Neural cell (in vitro differentiated cells): ENCODE measurements at regions not wholly inside any gene's neighbourhood (a gene's known extent, or its start where the extent isn't known, plus 50 kb on each side); places are given as distances from the start of the nearest gene placed in this dataset.
"Not testable (repeated sequence)": the region's sequence is repeated elsewhere in the genome, so short reads cannot be mapped to it uniquely, and the experiment has no call there.

Experiments used
- CTCF ChIP-seq: fragments of 450-650 bp; IDR thresholded peaks from 2 replicates; pipeline ENCODE4 v1.5.1; 2014; ENCODE audit warnings: antibody characterized with exemption, mild to moderate bottlenecking, moderate library complexity; ENCODE audit not compliant: poor library complexity, severe bottlenecking
- MXI1 ChIP-seq: fragments of 450-650 bp; conservative IDR thresholded peaks from 2 replicates; pipeline ENCODE4 v1.6.1; 2014; ENCODE audit warnings: antibody characterized with exemption, mild to moderate bottlenecking; ENCODE audit not compliant: poor library complexity, severe bottlenecking
- POLR2AphosphoS5 ChIP-seq: IDR thresholded peaks from 2 replicates; pipeline ENCODE4 v1.6.1; 2012
- RAD21 ChIP-seq: fragments of 450-650 bp; conservative IDR thresholded peaks from 2 replicates; pipeline ENCODE4 v1.6.1; 2014; ENCODE audit warnings: antibody characterized with exemption, mild to moderate bottlenecking, moderate library complexity
- REST ChIP-seq: IDR thresholded peaks from 2 replicates; pipeline ENCODE4 v1.6.1; 2012; ENCODE audit warnings: borderline replicate concordance

GRCh38 chr7:79767876-79768560 is 314.6 kb upstream of the MAGI2 start:
- TF ChIP-seq RAD21, MXI1, CTCF, POLR2AphosphoS5, REST: not testable (repeated sequence)
